HCT116 (cell line): ENCODE measurements at regions not wholly inside any gene's neighbourhood (a gene's known extent, or its start where the extent isn't known, plus 50 kb on each side); places are given as distances from the start of the nearest gene placed in this dataset.

Experiments used
- ATAC-seq: fragments of 200-7000 bp; cut with Tn5 transposase; 2 replicates; pipeline ENCODE4 v1.9.1; 2020; ENCODE audit warnings: mild to moderate bottlenecking, moderate library complexity
- BruUV-seq: library from RNA; stranded (reverse); fragments of 400-500 nt; replicated peaks from 2 replicates; lab custom pipeline; 2021; lab: Mats Ljungman, UMichigan
- CTCF ChIA-PET: fragments of 300-600 bp; sonication (Branson Sonifier 250); formaldehyde crosslinking; loops from one replicate; lab custom pipeline; 2021; ENCODE audit warnings: antibody characterized with exemption; lab: Charles Lee
- POLR2A ChIA-PET: fragments of 300-600, 350-600 bp; sonication (Branson Sonifier 250); formaldehyde crosslinking; loops from one replicate; lab custom pipeline; 2021; ENCODE audit warnings: antibody characterized with exemption; lab: Charles Lee
- RAD21 ChIA-PET, 2 experiments: fragments of 300-600 bp; sonication (Branson Sonifier 250); formaldehyde crosslinking; loops; one replicate each; lab custom pipeline; 2023; ENCODE audit warnings: low total read pairs in 2 of 2; ENCODE audit not compliant: uncharacterized antibody in 2 of 2, unreplicated experiment in 2 of 2, low non-redundant PET in 1 of 2; lab: Charles Lee
- DNase-seq: peaks from one replicate; pipeline ENCODE4 v3.0.0-alpha.2; 2010; ENCODE audit warnings: low read depth, low spot score
- H2AFZ ChIP-seq: fragments of 200-600 bp; shearing (Covaris generic), sonication (generic); 2 replicates; pipeline ENCODE4 v1.6.1; 2017; ENCODE audit warnings: low read depth, mixed run types, mixed read lengths, antibody characterized with exemption, low read length; ENCODE audit not compliant: poor library complexity, severe bottlenecking
- H3K27ac ChIP-seq: 2 replicates; pipeline ENCODE4 v1.5.1; 2012; ENCODE audit warnings: low read depth, low read length
- H3K27me3 ChIP-seq: fragments of 200-600 bp; sonication (generic); 2 replicates; pipeline ENCODE4 v1.6.1; 2016; ENCODE audit warnings: mixed run types, low read length, mixed read lengths; ENCODE audit not compliant: insufficient read depth
- H3K36me3 ChIP-seq, 2 experiments: fragments of 200-500 bp in 1 of 2; fragments of 200-600 bp in 1 of 2; sonication (Bioruptor generic) in 1 of 2; sonication (generic) in 1 of 2; 2 replicates each; pipeline versions ENCODE4 v1.5.1 to v1.6.1; 2014 to 2016; ENCODE audit warnings: low read length in 2 of 2, inconsistent platforms in 1 of 2, mixed read lengths in 1 of 2, mixed run types in 1 of 2; ENCODE audit not compliant: insufficient read depth in 2 of 2, control insufficient read depth in 1 of 2
- H3K4me1 ChIP-seq, 2 experiments: fragments of 200-600 bp in 1 of 2; sonication (generic) in 1 of 2; 2 replicates each; pipeline versions ENCODE4 v1.5.1 to v1.6.1; 2012 to 2017; ENCODE audit warnings: low read length in 2 of 2, inconsistent platforms in 1 of 2, mild to moderate bottlenecking in 1 of 2, mixed read lengths in 1 of 2, mixed run types in 1 of 2, moderate library complexity in 1 of 2; ENCODE audit not compliant: insufficient read depth in 2 of 2, control insufficient read depth in 1 of 2
- H3K4me2 ChIP-seq: fragments of 200-600 bp; sonication (generic); 2 replicates; pipeline ENCODE4 v1.6.1; 2017; ENCODE audit warnings: mixed run types, low read length, mixed read lengths
- H3K4me3 ChIP-seq, 2 experiments: fragments of 200-600 bp in 1 of 2; sonication (generic) in 1 of 2; replicated peaks in 1 of 2; 2 replicates each; pipeline ENCODE4 v1.5.1; 2011 to 2016; ENCODE audit warnings: low read length in 2 of 2, control low read depth in 1 of 2, low read depth in 1 of 2, mild to moderate bottlenecking in 1 of 2, mixed read lengths in 1 of 2, mixed run types in 1 of 2
- H3K79me2 ChIP-seq: fragments of 200-600 bp; sonication (generic); 2 replicates; pipeline ENCODE4 v1.6.1; 2017; ENCODE audit warnings: mild to moderate bottlenecking, mixed run types, low read length, moderate library complexity, mixed read lengths; ENCODE audit not compliant: insufficient read depth
- H3K9ac ChIP-seq: fragments of 200-600 bp; sonication (generic); 2 replicates; pipeline ENCODE4 v1.6.1; 2016; ENCODE audit warnings: low read length, mixed read lengths
- H3K9me2 ChIP-seq: fragments of 200-600 bp; sonication (generic), shearing (Covaris generic); 2 replicates; pipeline ENCODE4 v1.6.1; 2017; ENCODE audit warnings: mixed run types, mild to moderate bottlenecking, moderate library complexity; ENCODE audit not compliant: insufficient read depth
- H3K9me3 ChIP-seq, 2 experiments: fragments of 200-500 bp in 1 of 2; fragments of 200-600 bp in 1 of 2; sonication (Bioruptor generic) in 1 of 2; sonication (generic) in 1 of 2; 2 replicates each; pipeline ENCODE4 v1.6.1; 2014 to 2017; ENCODE audit warnings: low read length in 2 of 2, mixed read lengths in 2 of 2, inconsistent platforms in 1 of 2, low read depth in 1 of 2, mild to moderate bottlenecking in 1 of 2, mixed run types in 1 of 2, moderate library complexity in 1 of 2; ENCODE audit not compliant: control insufficient read depth in 1 of 2, insufficient read depth in 1 of 2
- H4K20me1 ChIP-seq: fragments of 200-600 bp; sonication (generic), shearing (Covaris generic); 2 replicates; pipeline ENCODE4 v1.6.1; 2017; ENCODE audit warnings: mixed run types, mild to moderate bottlenecking, moderate library complexity; ENCODE audit not compliant: insufficient read depth
- CBX3 ChIP-seq: IDR thresholded peaks from 2 replicates; pipeline ENCODE4 v1.6.1; 2012; ENCODE audit warnings: low read depth
- CEBPB ChIP-seq: IDR thresholded peaks from 2 replicates; pipeline ENCODE4 v1.6.1; 2012; ENCODE audit warnings: low read depth
- ELF1 ChIP-seq: IDR thresholded peaks from 2 replicates; pipeline ENCODE4 v1.6.1; 2012; ENCODE audit warnings: low read depth, borderline replicate concordance
- EZH2phosphoT487 ChIP-seq: fragments of 200-600 bp; IDR thresholded peaks from 2 replicates; pipeline ENCODE4 v1.6.1; 2018; ENCODE audit warnings: antibody characterized with exemption, borderline replicate concordance
- FOSL1 ChIP-seq: IDR thresholded peaks from 2 replicates; pipeline ENCODE4 v1.6.1; 2012; ENCODE audit warnings: low read depth
- POLR2A ChIP-seq: IDR thresholded peaks from 2 replicates; pipeline ENCODE4 v1.7.0; 2011; ENCODE audit warnings: borderline replicate concordance; ENCODE audit not compliant: insufficient read depth, insufficient read length; ENCODE audit errors: extremely low read depth
- POLR2AphosphoS5 ChIP-seq: IDR thresholded peaks from 2 replicates; pipeline ENCODE4 v1.6.1; 2011; ENCODE audit warnings: mild to moderate bottlenecking, low read depth, low read length, moderate library complexity
- RAD21 ChIP-seq: IDR thresholded peaks from 2 replicates; pipeline ENCODE4 v1.6.1; 2012; ENCODE audit warnings: low read depth, mild to moderate bottlenecking
- SIN3A ChIP-seq: IDR thresholded peaks from 2 replicates; pipeline ENCODE4 v1.6.1; 2012; ENCODE audit warnings: low read depth
- SP1 ChIP-seq: IDR thresholded peaks from 2 replicates; pipeline ENCODE4 v1.6.1; 2012; ENCODE audit warnings: low read depth
- TCF7L2 ChIP-seq: IDR thresholded peaks from 2 replicates; pipeline ENCODE4 v1.7.0; 2011; ENCODE audit warnings: borderline replicate concordance, inconsistent platforms; ENCODE audit not compliant: insufficient read depth, insufficient read length; ENCODE audit errors: extremely low read depth
- YY1 ChIP-seq: IDR thresholded peaks from 2 replicates; pipeline ENCODE4 v1.6.1; 2011; ENCODE audit warnings: low read length, low read depth, moderate library complexity, mild to moderate bottlenecking; ENCODE audit not compliant: insufficient replicate concordance; ENCODE audit errors: extremely low read depth
- ZNF274 ChIP-seq: fragments of 200-500 bp; sonication (Bioruptor generic); IDR thresholded peaks from 2 replicates; pipeline ENCODE4 v1.6.1; 2014; ENCODE audit warnings: mild to moderate bottlenecking, low read depth, low read length, inconsistent platforms
- intact Hi-C: fragments of 100-400 bp; cut with micrococcal nuclease; formaldehyde crosslinking; loops from 2 replicates; pipeline ENCODE4 v1.10.0; 2022
- TF ChIP-seq, protein P1 (sequence below), 3 experiments: fragments of 200-600 bp in 1 of 3; sonication (generic) in 1 of 3; IDR thresholded peaks in 2 of 3; conservative IDR thresholded peaks in 1 of 3; 2 replicates each; pipeline ENCODE4 v1.5.1; 2012 to 2017; ENCODE audit warnings: low read depth in 2 of 3, low read length in 2 of 3, antibody characterized with exemption in 1 of 3, borderline replicate concordance in 1 of 3, control low read depth in 1 of 3, mild to moderate bottlenecking in 1 of 3, mixed read lengths in 1 of 3, mixed run types in 1 of 3, moderate library complexity in 1 of 3; ENCODE audit not compliant: insufficient read depth in 1 of 3
- TF ChIP-seq, protein P2 (sequence below): IDR thresholded peaks from 2 replicates; pipeline ENCODE4 v1.6.1; 2012

- POLR2A ChIA-PET = no interaction called here
- ATAC-seq (no peak), DNase-seq (no peak)
- no peaks in the 10 kb centered on the region for H3K9me3 ChIP-seq
- RAD21 ChIA-PET = no interaction called here
- H3K79me2 ChIP-seq = no peaks in the 10 kb centered on the region
- no peak overlapping the region for H2AFZ ChIP-seq
- no peaks in the 10 kb centered on the region for H3K9me2 ChIP-seq
- no peaks in the 10 kb centered on the region for H3K4me1 ChIP-seq
- CTCF ChIA-PET = no interaction called here
- intact Hi-C loops = no loop called here
- no peak overlapping the region for H3K4me2 ChIP-seq
- no peak overlapping the region for H3K27ac ChIP-seq
- no peak for TF ChIP-seq FOSL1
- no peak for TF ChIP-seq CBX3
- no peak for TF ChIP-seq SIN3A
- TF ChIP-seq POLR2AphosphoS5 = no peak
- TF ChIP-seq SP1 = no peak
- TF ChIP-seq TCF7L2 = no peak
- no peak for TF ChIP-seq RAD21
- no peak for TF ChIP-seq EZH2phosphoT487
- TF ChIP-seq POLR2A = no peak
- TF ChIP-seq, protein P1, sequence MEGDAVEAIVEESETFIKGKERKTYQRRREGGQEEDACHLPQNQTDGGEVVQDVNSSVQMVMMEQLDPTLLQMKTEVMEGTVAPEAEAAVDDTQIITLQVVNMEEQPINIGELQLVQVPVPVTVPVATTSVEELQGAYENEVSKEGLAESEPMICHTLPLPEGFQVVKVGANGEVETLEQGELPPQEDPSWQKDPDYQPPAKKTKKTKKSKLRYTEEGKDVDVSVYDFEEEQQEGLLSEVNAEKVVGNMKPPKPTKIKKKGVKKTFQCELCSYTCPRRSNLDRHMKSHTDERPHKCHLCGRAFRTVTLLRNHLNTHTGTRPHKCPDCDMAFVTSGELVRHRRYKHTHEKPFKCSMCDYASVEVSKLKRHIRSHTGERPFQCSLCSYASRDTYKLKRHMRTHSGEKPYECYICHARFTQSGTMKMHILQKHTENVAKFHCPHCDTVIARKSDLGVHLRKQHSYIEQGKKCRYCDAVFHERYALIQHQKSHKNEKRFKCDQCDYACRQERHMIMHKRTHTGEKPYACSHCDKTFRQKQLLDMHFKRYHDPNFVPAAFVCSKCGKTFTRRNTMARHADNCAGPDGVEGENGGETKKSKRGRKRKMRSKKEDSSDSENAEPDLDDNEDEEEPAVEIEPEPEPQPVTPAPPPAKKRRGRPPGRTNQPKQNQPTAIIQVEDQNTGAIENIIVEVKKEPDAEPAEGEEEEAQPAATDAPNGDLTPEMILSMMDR (IDR thresholded peaks at IDR 0.05 in 2 of 3, conservative IDR thresholded peaks at IDR 0.05 in 1 of 3; ENCODE audit: borderline replicate concordance in 1 of 3, insufficient read depth in 1 of 3, low read depth in 2 of 3, low read length in 2 of 3) = no peak
- TF ChIP-seq CEBPB = no peak
- TF ChIP-seq ZNF274 = no peak
- TF ChIP-seq ELF1 = no peak
- no peak for TF ChIP-seq YY1
- TF ChIP-seq, protein P2, sequence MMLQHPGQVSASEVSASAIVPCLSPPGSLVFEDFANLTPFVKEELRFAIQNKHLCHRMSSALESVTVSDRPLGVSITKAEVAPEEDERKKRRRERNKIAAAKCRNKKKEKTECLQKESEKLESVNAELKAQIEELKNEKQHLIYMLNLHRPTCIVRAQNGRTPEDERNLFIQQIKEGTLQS = no peak
- TF ChIP-seq, all 23 proteins: peak for 0
- Histone ChIP-seq H4K20me1 (no peaks in the 10 kb centered on the region), H3K36me3 (no peaks in the 10 kb centered on the region), H3K9ac (no peak overlapping the region), H3K4me3 (no peak overlapping the region), H3K27me3 (peaks cover 21% of the 10 kb centered on the region)
- no TSS peak for BruUV-seq
Observed at GRCh38 chr15:96627031-96627568, 296.6 kb downstream of the NR2F2 start.
